Pancreas (tissue), 10 donors: ENCODE measurements at regions not wholly inside any gene's neighbourhood (a gene's known extent, or its start where the extent isn't known, plus 50 kb on each side); places are given as distances from the start of the nearest gene placed in this dataset.

ENCODE experiments used
- ATAC-seq, 4 donors: fragments of 200-7000 bp; cut with Tn5 transposase; one replicate each; pipeline versions ENCODE4 v1.8.0 to v1.9.1; 2020; ENCODE audit warnings: mild to moderate bottlenecking in 4 of 4, moderate library complexity in 4 of 4
- DNase-seq, 6 donors: peaks; one replicate each; pipeline ENCODE4 v3.0.0-alpha.2; 2020
- FAIRE-seq: peaks from 2 replicates; lab custom pipeline; 2012; peaks lifted over from hg19 to GRCh38; lab: Jason Lieb, UNC
- H3K27ac ChIP-seq, 4 donors: fragments of 200-600 bp; sonication (generic); 1 replicate in 3 of 4; 2 replicates in 1 of 4; pipeline versions ENCODE4 v1.5.0 to v1.8.0; 2020
- H3K27me3 ChIP-seq, 4 donors: fragments of 200-600 bp; one replicate each; pipeline ENCODE4 v1.8.0; 2021
- H3K36me3 ChIP-seq, 3 donors: fragments of 200-600 bp; sonication (generic) in 1 of 3; one replicate each; pipeline versions ENCODE4 v1.5.0 to v1.8.0; 2020 to 2021
- H3K4me1 ChIP-seq, 3 donors: fragments of 200-600 bp; one replicate each; pipeline ENCODE4 v1.8.0; 2021
- H3K4me3 ChIP-seq, 4 donors: fragments of 200-600 bp; sonication (generic) in 2 of 4; one replicate each; pipeline versions ENCODE4 v1.5.0 to v1.8.0; 2020 to 2021
- H3K9me3 ChIP-seq, 4 donors: fragments of 200-600 bp; one replicate each; pipeline ENCODE4 v1.8.0; 2021
- CTCF ChIP-seq, 4 donors: fragments of 200-600 bp; sonication (generic) in 3 of 4; IDR thresholded peaks; one replicate each; pipeline versions ENCODE4 v1.5.0 to v1.8.0; 2021; ENCODE audit warnings: antibody characterized with exemption in 4 of 4
- WGBS, 2 donors: extraction: QIAGEN DNeasy Blood & Tissue Kit; methylation state at CpG; one replicate each; pipeline ENCODE4 v1.1.7; 2013; 5-methylcytosine and 5-hydroxymethylcytosine counted together
- intact Hi-C, 3 donors: fragments of 100-400 bp; cut with DNase I; formaldehyde crosslinking; loops; one replicate each; pipeline versions ENCODE4 v1.11.1 to v1.14.2; 2022
- donor health status: healthy with polysubstance abuse.
- donor health status: DM: no; HTN: no; CAD: no; lungs with moderate emphysema.
- donor health status: DM: no; HTN: no; CAD: no.
- donor health status: control.
- donor health status: control.
- donor health status: Bipolar disorder and iron deficiency.
- donor health status: DM: yes; HTN: yes; CAD: no.
- donor health status: DM: no; HTN: no; CAD: no.
- donor health status: DM: no; HTN: no; CAD: no.
- donor health status: DM: yes; HTN: yes; CAD: no.

- 85 to 91% methylated on average over 5 of the region's 5 CpGs for WGBS, 2 donors
- intact Hi-C loops: no loop called here
- no peaks in the 10 kb centered on the region for H3K9me3 ChIP-seq
- no peaks in the 10 kb centered on the region for H3K4me1 ChIP-seq
- DNase-seq (no peak), ATAC-seq (no peak), FAIRE-seq (no peak)
- H3K27ac ChIP-seq: no peak overlapping the region
- no peak for TF ChIP-seq CTCF (IDR thresholded peaks at IDR 0.05)
- no peak overlapping the region for H3K4me3 ChIP-seq
- H3K27me3 ChIP-seq: no peaks in the 10 kb centered on the region
- H3K36me3 ChIP-seq: no peaks in the 10 kb centered on the region
Measured at GRCh38 chr4:38275331-38276100, 315.3 kb downstream of the PTTG2 start.

GRCh38 chr4:38278255-38278654 is 318.1 kb downstream of the PTTG2 start:
- ATAC-seq (no peak), DNase-seq (no peak), FAIRE-seq (no peak)
- H3K4me1 ChIP-seq: no peaks in the 10 kb centered on the region
- no peaks in the 10 kb centered on the region for H3K27me3 ChIP-seq
- no peaks in the 10 kb centered on the region for H3K36me3 ChIP-seq
- WGBS, 2 donors: 83 to 91% methylated on average over 4 of the region's 4 CpGs
- no peak for TF ChIP-seq CTCF (IDR thresholded peaks at IDR 0.05)
- no peak overlapping the region for H3K27ac ChIP-seq
- no peaks in the 10 kb centered on the region for H3K9me3 ChIP-seq
- intact Hi-C loops: no loop called here
- H3K4me3 ChIP-seq: no peak overlapping the region

- no peaks in the 10 kb centered on the region for H3K27me3 ChIP-seq
- no peaks in the 10 kb centered on the region for H3K4me1 ChIP-seq
- FAIRE-seq (no peak), ATAC-seq (no peak), DNase-seq (no peak)
- 92 to 93% methylated on average over 8 of the region's 8 CpGs for WGBS, 2 donors
- no peaks in the 10 kb centered on the region for H3K9me3 ChIP-seq
- no peak overlapping the region for H3K4me3 ChIP-seq
- intact Hi-C loops: no loop called here
- no peak overlapping the region for H3K27ac ChIP-seq
- no peaks in the 10 kb centered on the region for H3K36me3 ChIP-seq
- no peak for TF ChIP-seq CTCF (IDR thresholded peaks at IDR 0.05)
Measured at GRCh38 chr4:38279077-38279476, 318.9 kb downstream of the PTTG2 start.

- FAIRE-seq (no peak), ATAC-seq (peak in 3 of 4 donors; percentile 60 to 74 (median 72)), DNase-seq (no peak)
- Histone ChIP-seq H3K36me3 (no peaks in the 10 kb centered on the region), H3K9me3 (no peaks in the 10 kb centered on the region), H3K27me3 (no peaks in the 10 kb centered on the region), H3K4me1 (no peaks in the 10 kb centered on the region), H3K27ac (no peak overlapping the region), H3K4me3 (no peak overlapping the region)
- intact Hi-C loops: no loop called here
- TF ChIP-seq CTCF (IDR thresholded peaks at IDR 0.05): no peak
- 75 to 82% methylated on average over 9 of the region's 9 CpGs for WGBS, 2 donors
Measured at GRCh38 chr4:38279650-38280322, 319.6 kb downstream of the PTTG2 start.

GRCh38 chr4:38280323-38280706 is 320.1 kb downstream of the PTTG2 start:
- no peak for FAIRE-seq
- no peaks in the 10 kb centered on the region for H3K9me3 ChIP-seq
- H3K27me3 ChIP-seq: no peaks in the 10 kb centered on the region
- no peak overlapping the region for H3K4me3 ChIP-seq
- no peak overlapping the region for H3K27ac ChIP-seq
- no peaks in the 10 kb centered on the region for H3K36me3 ChIP-seq
- no peak for DNase-seq
- no peaks in the 10 kb centered on the region for H3K4me1 ChIP-seq
- no peak for ATAC-seq
- WGBS, 2 donors: 75 to 88% methylated on average over 4 of the region's 4 CpGs
- intact Hi-C loops: no loop called here
- TF ChIP-seq CTCF (IDR thresholded peaks at IDR 0.05): no peak
